ENCODE measurements at regions not wholly inside any gene's neighbourhood (a gene's known extent, or its start where the extent isn't known, plus 50 kb on each side); places are given as distances from the start of the nearest gene placed in this dataset.

DNA sequence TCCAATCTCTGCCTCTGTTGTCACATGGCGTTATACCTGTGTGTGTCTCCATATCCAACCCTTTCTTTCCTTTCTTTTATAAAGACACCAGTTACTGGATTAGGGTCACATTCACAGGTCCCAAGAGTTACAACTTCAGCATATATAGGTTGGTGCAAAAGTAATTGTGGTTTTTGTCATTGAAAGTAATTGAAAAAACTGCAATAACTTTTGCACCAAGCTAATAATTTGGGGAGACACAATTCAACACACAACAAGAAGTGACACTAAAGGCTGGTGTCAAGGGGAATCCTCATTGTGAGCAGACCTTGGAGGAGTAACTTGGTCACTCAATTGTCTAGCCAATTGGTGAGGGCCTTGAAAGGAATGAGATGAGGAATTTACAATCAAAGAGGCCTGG lies 1366.1 kb downstream of the PCDH9 start:
- no peak for TF ChIP-seq POLR2A (IDR thresholded peaks at IDR 0.05; ENCODE audit: low read depth)
- no peak for TF ChIP-seq EP300 (IDR thresholded peaks at IDR 0.05)

Measured in esophagus muscularis mucosa (tissue), 2 donors.